ENCODE measurements at regions not wholly inside any gene's neighbourhood (a gene's known extent, or its start where the extent isn't known, plus 50 kb on each side); places are given as distances from the start of the nearest gene placed in this dataset.

- intact Hi-C loops (cut with micrococcal nuclease), result no loop called here
- H3K4me3 Mint-ChIP-seq, result no peak overlapping the region
- H3K9me3 Mint-ChIP-seq, result no peaks in the 10 kb centered on the region
- no peak overlapping the region for H3K27ac Mint-ChIP-seq
- H3K36me3 Mint-ChIP-seq (ENCODE audit: low read depth), result no peaks in the 10 kb centered on the region
- H3K27me3 Mint-ChIP-seq, result no peaks in the 10 kb centered on the region
- H3K4me1 Mint-ChIP-seq (ENCODE audit: low read depth), result no peaks in the 10 kb centered on the region
Observed at GRCh38 chr2:67219651-67220050, 177.5 kb upstream of the ETAA1 start.

- no peaks in the 10 kb centered on the region for H3K36me3 Mint-ChIP-seq (ENCODE audit: low read depth)
- intact Hi-C loops (cut with micrococcal nuclease), result no loop called here
Observed at GRCh38 chr2:67221266-67221665, 175.9 kb upstream of the ETAA1 start.

GRCh38 chr2:67225287-67225973 lies 171.7 kb upstream of the ETAA1 start:
- intact Hi-C loops (cut with micrococcal nuclease), result no loop called here
- H3K4me3 Mint-ChIP-seq, result no peak overlapping the region

More at GRCh38 chr2:67221266-67221665, 175.9 kb upstream of the ETAA1 start:
- H3K27me3 Mint-ChIP-seq, result no peaks in the 10 kb centered on the region
- H3K4me3 Mint-ChIP-seq, result no peak overlapping the region
- H3K9me3 Mint-ChIP-seq, result no peaks in the 10 kb centered on the region
- H3K4me1 Mint-ChIP-seq (ENCODE audit: low read depth), result no peaks in the 10 kb centered on the region
- no peak overlapping the region for H3K27ac Mint-ChIP-seq

GRCh38 chr2:67229706-67230105 lies 167.4 kb upstream of the ETAA1 start:
- no peaks in the 10 kb centered on the region for H3K27me3 Mint-ChIP-seq
- intact Hi-C loops (cut with micrococcal nuclease), result no loop called here
- no peaks in the 10 kb centered on the region for H3K36me3 Mint-ChIP-seq (ENCODE audit: low read depth)
- no peaks in the 10 kb centered on the region for H3K4me1 Mint-ChIP-seq (ENCODE audit: low read depth)
- no peak overlapping the region for H3K4me3 Mint-ChIP-seq
- H3K9me3 Mint-ChIP-seq, result no peaks in the 10 kb centered on the region
- H3K27ac Mint-ChIP-seq, result no peak overlapping the region

More at GRCh38 chr2:67225287-67225973, 171.7 kb upstream of the ETAA1 start:
- Mint-ChIP-seq H3K9me3 (no peaks in the 10 kb centered on the region), H3K27ac (no peak overlapping the region), H3K36me3 (ENCODE audit: low read depth) (no peaks in the 10 kb centered on the region), H3K27me3 (no peaks in the 10 kb centered on the region), H3K4me1 (ENCODE audit: low read depth) (no peaks in the 10 kb centered on the region)

GRCh38 chr2:67232936-67233335 lies 164.2 kb upstream of the ETAA1 start:
- intact Hi-C loops (cut with micrococcal nuclease), result no loop called here
- no peaks in the 10 kb centered on the region for H3K27me3 Mint-ChIP-seq
- H3K36me3 Mint-ChIP-seq (ENCODE audit: low read depth), result no peaks in the 10 kb centered on the region
- H3K27ac Mint-ChIP-seq, result no peak overlapping the region
- H3K9me3 Mint-ChIP-seq, result no peaks in the 10 kb centered on the region
- no peaks in the 10 kb centered on the region for H3K4me1 Mint-ChIP-seq (ENCODE audit: low read depth)
- no peak overlapping the region for H3K4me3 Mint-ChIP-seq

- Mint-ChIP-seq H3K4me3 (no peak overlapping the region), H3K27ac (no peak overlapping the region), H3K9me3 (no peaks in the 10 kb centered on the region), H3K4me1 (ENCODE audit: low read depth) (no peaks in the 10 kb centered on the region), H3K36me3 (ENCODE audit: low read depth) (no peaks in the 10 kb centered on the region), H3K27me3 (no peaks in the 10 kb centered on the region)
- intact Hi-C loops (cut with micrococcal nuclease), result no loop called here
Observed at GRCh38 chr2:67234440-67234839, 162.7 kb upstream of the ETAA1 start.

GRCh38 chr2:67237288-67237687 lies 159.8 kb upstream of the ETAA1 start:
- H3K9me3 Mint-ChIP-seq, result no peaks in the 10 kb centered on the region
- no peaks in the 10 kb centered on the region for H3K4me1 Mint-ChIP-seq (ENCODE audit: low read depth)
- no peaks in the 10 kb centered on the region for H3K36me3 Mint-ChIP-seq (ENCODE audit: low read depth)

GRCh38 chr2:67240507-67240906 lies 156.6 kb upstream of the ETAA1 start:
- Mint-ChIP-seq H3K27ac (no peak overlapping the region), H3K36me3 (ENCODE audit: low read depth) (no peaks in the 10 kb centered on the region), H3K4me3 (no peak overlapping the region), H3K9me3 (no peaks in the 10 kb centered on the region), H3K4me1 (ENCODE audit: low read depth) (no peaks in the 10 kb centered on the region), H3K27me3 (no peaks in the 10 kb centered on the region)
- intact Hi-C loops (cut with micrococcal nuclease), result no loop called here

More at GRCh38 chr2:67237288-67237687, 159.8 kb upstream of the ETAA1 start:
- H3K27me3 Mint-ChIP-seq, result no peaks in the 10 kb centered on the region
- intact Hi-C loops (cut with micrococcal nuclease), result no loop called here
- no peak overlapping the region for H3K27ac Mint-ChIP-seq
- no peak overlapping the region for H3K4me3 Mint-ChIP-seq

GRCh38 chr2:67241453-67241852 lies 155.7 kb upstream of the ETAA1 start:
- Mint-ChIP-seq H3K27me3 (no peaks in the 10 kb centered on the region), H3K27ac (no peak overlapping the region), H3K9me3 (no peaks in the 10 kb centered on the region), H3K4me1 (ENCODE audit: low read depth) (no peaks in the 10 kb centered on the region), H3K36me3 (ENCODE audit: low read depth) (no peaks in the 10 kb centered on the region), H3K4me3 (no peak overlapping the region)
- intact Hi-C loops (cut with micrococcal nuclease), result no loop called here

GRCh38 chr2:67242456-67242855 lies 154.7 kb upstream of the ETAA1 start:
- H3K27me3 Mint-ChIP-seq, result no peaks in the 10 kb centered on the region
- H3K9me3 Mint-ChIP-seq, result no peaks in the 10 kb centered on the region
- H3K27ac Mint-ChIP-seq, result no peak overlapping the region
- intact Hi-C loops (cut with micrococcal nuclease), result no loop called here
- H3K4me3 Mint-ChIP-seq, result no peak overlapping the region
- H3K4me1 Mint-ChIP-seq (ENCODE audit: low read depth), result no peaks in the 10 kb centered on the region
- no peaks in the 10 kb centered on the region for H3K36me3 Mint-ChIP-seq (ENCODE audit: low read depth)

- Mint-ChIP-seq H3K9me3 (no peaks in the 10 kb centered on the region), H3K4me3 (no peak overlapping the region), H3K4me1 (ENCODE audit: low read depth) (no peaks in the 10 kb centered on the region), H3K36me3 (ENCODE audit: low read depth) (no peaks in the 10 kb centered on the region), H3K27ac (no peak overlapping the region), H3K27me3 (no peaks in the 10 kb centered on the region)
- intact Hi-C loops (cut with micrococcal nuclease), result no loop called here
Observed at GRCh38 chr2:67243919-67244318, 153.2 kb upstream of the ETAA1 start.

- no peak overlapping the region for H3K4me3 Mint-ChIP-seq
- H3K9me3 Mint-ChIP-seq, result no peaks in the 10 kb centered on the region
Observed at GRCh38 chr2:67246791-67247190, 150.3 kb upstream of the ETAA1 start.

GRCh38 chr2:67251741-67252140 lies 145.4 kb upstream of the ETAA1 start:
- no peaks in the 10 kb centered on the region for H3K36me3 Mint-ChIP-seq (ENCODE audit: low read depth)
- peaks cover 18% of the 10 kb centered on the region for H3K9me3 Mint-ChIP-seq
- H3K4me3 Mint-ChIP-seq, result no peak overlapping the region
- no peaks in the 10 kb centered on the region for H3K27me3 Mint-ChIP-seq
- intact Hi-C loops (cut with micrococcal nuclease), result no loop called here
- H3K27ac Mint-ChIP-seq, result no peak overlapping the region
- no peaks in the 10 kb centered on the region for H3K4me1 Mint-ChIP-seq (ENCODE audit: low read depth)

More at GRCh38 chr2:67246791-67247190, 150.3 kb upstream of the ETAA1 start:
- no peaks in the 10 kb centered on the region for H3K4me1 Mint-ChIP-seq (ENCODE audit: low read depth)
- H3K27me3 Mint-ChIP-seq, result no peaks in the 10 kb centered on the region
- intact Hi-C loops (cut with micrococcal nuclease), result no loop called here
- H3K27ac Mint-ChIP-seq, result no peak overlapping the region
- H3K36me3 Mint-ChIP-seq (ENCODE audit: low read depth), result no peaks in the 10 kb centered on the region

- Mint-ChIP-seq H3K9me3 (peaks cover 18% of the 10 kb centered on the region), H3K27me3 (no peaks in the 10 kb centered on the region), H3K27ac (no peak overlapping the region), H3K4me3 (no peak overlapping the region), H3K4me1 (ENCODE audit: low read depth) (no peaks in the 10 kb centered on the region), H3K36me3 (ENCODE audit: low read depth) (no peaks in the 10 kb centered on the region)
- intact Hi-C loops (cut with micrococcal nuclease), result no loop called here
Observed at GRCh38 chr2:67255933-67256615, 141.1 kb upstream of the ETAA1 start.

- intact Hi-C loops (cut with micrococcal nuclease), result no loop called here
- Mint-ChIP-seq H3K36me3 (ENCODE audit: low read depth) (no peaks in the 10 kb centered on the region), H3K27me3 (no peaks in the 10 kb centered on the region), H3K27ac (no peak overlapping the region), H3K4me3 (no peak overlapping the region), H3K9me3 (peaks cover 18% of the 10 kb centered on the region), H3K4me1 (ENCODE audit: low read depth) (no peaks in the 10 kb centered on the region)
Observed at GRCh38 chr2:67256892-67257291, 140.2 kb upstream of the ETAA1 start.

Data from dendritic cell treated with granulocyte-macrophage colony-stimulating factor and Interleukin-4, amounts not matched to agents 40 ng/mL and 50 ng/mL, for 4 days (primary cell).